Activated CD4-positive, alpha-beta T cell treated with anti-CD3 and anti-CD28 coated beads for 24 hours (primary cell): ENCODE measurements at regions not wholly inside any gene's neighbourhood (a gene's known extent, or its start where the extent isn't known, plus 50 kb on each side); places are given as distances from the start of the nearest gene placed in this dataset.

ENCODE experiments used
- DNase-seq, 2 donors: peaks; one replicate each; pipeline ENCODE4 v3.0.0-alpha.2; 2020; ENCODE audit warnings: low read depth in 2 of 2

DNA sequence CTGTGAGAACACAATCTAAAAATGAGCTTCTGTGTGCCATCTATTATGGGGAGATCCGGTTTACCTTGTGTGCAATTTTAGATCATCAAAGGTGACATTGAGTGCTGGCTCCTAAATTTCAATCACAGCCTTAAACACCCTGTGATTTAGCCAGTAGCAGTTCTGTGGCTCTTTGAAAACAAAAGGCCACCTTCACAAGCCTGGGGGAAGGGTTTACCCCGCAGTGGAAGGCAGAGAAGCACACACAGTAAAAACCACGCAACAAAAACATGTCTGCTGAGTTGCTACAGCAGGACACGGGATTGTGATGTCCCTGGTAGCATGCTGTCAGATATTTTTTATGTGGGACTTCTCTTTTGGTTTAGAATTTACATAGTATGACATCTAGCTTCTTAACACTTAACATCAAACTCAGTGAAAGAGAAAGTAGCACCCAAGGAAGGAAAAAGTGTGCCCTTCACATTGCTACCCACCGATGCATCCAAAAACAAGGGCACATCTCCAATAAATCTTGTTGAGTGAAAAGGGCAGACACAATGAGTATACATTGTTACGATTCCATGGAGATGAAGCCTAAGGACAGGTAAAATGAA is 56.1 kb upstream of the RNF152 start:
- no peak for DNase-seq

DNA sequence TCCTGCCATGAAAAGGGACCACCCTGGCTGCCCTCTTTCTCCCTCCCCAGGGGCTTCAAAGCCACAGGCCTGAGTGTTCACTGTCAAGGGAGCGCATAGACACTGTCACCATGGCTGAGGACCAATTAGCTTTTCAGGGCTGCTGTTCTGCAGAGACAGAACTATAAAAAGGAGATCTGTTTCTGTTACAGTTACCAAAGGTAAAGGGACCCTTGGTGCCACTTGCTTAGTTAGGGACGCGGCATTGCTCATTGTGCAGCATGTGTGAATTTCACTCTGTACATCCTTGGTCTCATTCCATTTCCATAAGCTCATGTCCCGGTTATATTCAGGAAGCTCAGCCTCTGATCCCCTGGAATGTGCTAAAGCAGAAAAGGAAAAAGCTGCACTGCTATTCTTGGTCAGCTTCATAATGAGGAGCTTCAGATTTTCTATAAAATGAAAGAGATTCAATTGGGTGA is 55.5 kb upstream of the RNF152 start:
- no peak for DNase-seq

DNA sequence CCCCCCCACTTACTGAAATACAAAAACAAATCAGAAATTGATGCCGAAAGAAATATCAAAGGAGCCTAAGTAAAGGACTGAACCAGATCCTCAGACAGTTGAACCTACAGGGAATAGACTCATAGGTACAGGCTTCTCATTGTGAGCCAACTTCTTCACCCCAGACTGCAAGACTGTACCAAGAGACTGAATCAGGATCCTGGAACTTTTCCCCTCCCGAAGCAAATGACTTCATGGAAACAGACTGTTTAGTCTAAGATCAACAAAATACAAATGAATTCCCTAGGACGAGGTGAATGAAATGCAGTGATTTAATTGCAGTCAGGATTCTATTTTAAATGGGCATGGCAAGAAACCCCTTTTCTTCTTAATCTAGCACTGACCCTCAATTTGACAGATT is 53.6 kb upstream of the RNF152 start:
- no peak for DNase-seq

DNA sequence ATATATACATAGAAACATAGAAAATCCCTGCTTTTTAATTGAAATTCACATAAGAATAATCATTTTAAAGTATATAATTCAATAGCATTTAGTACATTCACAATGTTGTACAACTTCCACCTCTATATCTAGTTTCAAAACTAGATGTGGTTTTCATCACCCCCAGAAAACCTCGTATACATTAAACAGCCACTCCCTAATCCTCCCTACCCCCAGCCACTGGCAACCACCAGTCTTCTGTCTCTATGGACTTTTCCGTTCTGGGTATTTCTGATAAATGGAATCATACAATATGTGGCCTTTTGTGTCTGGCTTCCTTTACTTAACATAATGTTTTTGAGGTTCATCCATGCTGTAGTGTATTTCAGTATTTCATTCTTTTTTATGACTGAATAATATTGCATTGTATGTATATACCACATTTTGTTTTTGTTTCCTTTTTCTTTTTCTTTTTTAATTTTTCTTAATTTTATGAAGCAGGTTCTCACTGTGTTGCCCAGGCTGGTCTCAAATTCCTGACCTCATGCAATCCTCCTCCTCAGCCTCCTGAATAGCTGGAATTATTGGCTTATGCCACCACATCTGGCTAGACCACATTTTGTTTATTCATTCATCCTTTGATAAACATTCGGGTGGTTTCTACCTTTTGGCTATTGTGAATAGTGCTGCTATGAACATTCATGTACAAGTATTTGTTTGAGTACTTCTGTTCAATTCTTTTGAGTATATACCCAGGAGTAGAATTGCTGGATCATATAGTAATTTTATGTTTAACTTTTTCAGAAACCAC is 50.6 kb upstream of the RNF152 start:
- DNase-seq = no peak
